GM12878 (cell line): ENCODE measurements at regions not wholly inside any gene's neighbourhood (a gene's known extent, or its start where the extent isn't known, plus 50 kb on each side); places are given as distances from the start of the nearest gene placed in this dataset.

Experiments used
- ATAC-seq: fragments of 200-7000 bp; cut with Tn5 transposase; 3 replicates; pipeline ENCODE4 v1.9.1; 2020; ENCODE audit warnings: mild to moderate bottlenecking, moderate library complexity
- BruUV-seq: library from RNA; stranded (reverse); fragments of 400-500 nt; replicated peaks from 2 replicates; lab custom pipeline; 2021; lab: Mats Ljungman, UMichigan
- CTCF ChIA-PET: fragments of 300-600 bp; sonication (Branson Sonifier 250); formaldehyde crosslinking; extraction: SDS; loops from one replicate; lab custom pipeline; 2021; ENCODE audit warnings: inconsistent platforms; lab: Yijun Ruan, JAX
- POLR2A ChIA-PET: fragments of 350-600 bp; formaldehyde crosslinking; extraction: SDS; loops from one replicate; lab custom pipeline; 2021; ENCODE audit warnings: inconsistent platforms; lab: Charles Lee
- RAD21 ChIA-PET: fragments of 300-600 bp; sonication (Branson Sonifier 250); formaldehyde crosslinking; loops from one replicate; lab custom pipeline; 2023; ENCODE audit warnings: antibody characterized with exemption; ENCODE audit not compliant: unreplicated experiment; lab: Charles Lee
- SMC1A ChIA-PET: fragments of 300-600 bp; sonication (Branson Sonifier 250); formaldehyde crosslinking; loops from one replicate; lab custom pipeline; 2023; ENCODE audit not compliant: unreplicated experiment, uncharacterized antibody; lab: Charles Lee
- DNase-seq: peaks from one replicate; pipeline ENCODE4 v3.0.0-alpha.2; 2011; ENCODE audit warnings: low read depth, low spot score
- FAIRE-seq: peaks from 3 replicates; lab custom pipeline; 2011; peaks lifted over from hg19 to GRCh38; lab: Jason Lieb, UNC
- H2AFZ ChIP-seq: 2 replicates; pipeline ENCODE4 v1.6.0; 2011; ENCODE audit warnings: low read depth, low read length, control low read depth; ENCODE audit not compliant: control insufficient read depth
- H3K27ac ChIP-seq: 2 replicates; pipeline ENCODE4 v1.5.1; 2011; ENCODE audit warnings: control low read depth; ENCODE audit not compliant: control insufficient read depth, insufficient read depth
- H3K27me3 ChIP-seq, 2 experiments: replicated peaks in 1 of 2; 2 replicates each; pipeline versions ENCODE4 v1.6.0 to v1.6.1; 2011; ENCODE audit warnings: low read length in 1 of 2; ENCODE audit not compliant: control insufficient read depth in 2 of 2, insufficient read depth in 2 of 2
- H3K36me3 ChIP-seq, 2 experiments: 2 replicates each; pipeline ENCODE4 v1.5.1; 2011; ENCODE audit warnings: low read length in 1 of 2; ENCODE audit not compliant: control insufficient read depth in 2 of 2, insufficient read depth in 2 of 2
- H3K4me1 ChIP-seq: 2 replicates; pipeline ENCODE4 v1.6.1; 2011; ENCODE audit warnings: mild to moderate bottlenecking, low read length, moderate library complexity, mixed read lengths; ENCODE audit not compliant: control insufficient read depth, insufficient read depth
- H3K4me2 ChIP-seq: 2 replicates; pipeline ENCODE4 v1.6.0; 2011; ENCODE audit warnings: control low read depth; ENCODE audit not compliant: control insufficient read depth, insufficient read depth
- H3K4me3 ChIP-seq: fragments of 200-600 bp; sonication (generic); 2 replicates; pipeline ENCODE4 v1.5.1; 2016
- H3K79me2 ChIP-seq: 2 replicates; pipeline ENCODE4 v1.6.0; 2011; ENCODE audit warnings: low read length; ENCODE audit not compliant: control insufficient read depth, insufficient read depth
- H3K9ac ChIP-seq: 2 replicates; pipeline ENCODE4 v1.8.0; 2011; ENCODE audit warnings: low read length, control low read depth, mixed read lengths; ENCODE audit not compliant: control insufficient read depth, insufficient read depth
- H3K9me3 ChIP-seq: replicated peaks from 3 replicates; pipeline ENCODE4 v1.5.1; 2011; ENCODE audit warnings: mild to moderate bottlenecking, low read length; ENCODE audit not compliant: control insufficient read depth, insufficient read depth
- H4K20me1 ChIP-seq: 2 replicates; pipeline ENCODE4 v1.6.0; 2011; ENCODE audit not compliant: control insufficient read depth, insufficient read depth
- BMI1 ChIP-seq: fragments of 450-650 bp; IDR thresholded peaks from 2 replicates; pipeline ENCODE4 v1.6.1; 2016; ENCODE audit warnings: mild to moderate bottlenecking, moderate library complexity, borderline replicate concordance
- CBX5 ChIP-seq: sonication (generic); IDR thresholded peaks from 2 replicates; pipeline ENCODE4 v1.6.1; 2016; ENCODE audit warnings: low read depth, moderate library complexity, mild to moderate bottlenecking, inconsistent platforms
- EED ChIP-seq: sonication (generic); IDR thresholded peaks from 2 replicates; pipeline ENCODE4 v1.6.1; 2016; ENCODE audit warnings: antibody characterized with exemption, low read depth
- EGR1 ChIP-seq, 2 experiments: IDR thresholded peaks; 1 replicate in 1 of 2; 2 replicates in 1 of 2; pipeline ENCODE4 v1.6.1; 2011 to 2012; ENCODE audit warnings: low read depth in 2 of 2, low read length in 2 of 2, borderline replicate concordance in 1 of 2, mild to moderate bottlenecking in 1 of 2, moderate library complexity in 1 of 2
- FOS ChIP-seq: IDR thresholded peaks from 3 replicates; pipeline ENCODE4 v1.6.1; 2011; ENCODE audit warnings: borderline replicate concordance; ENCODE audit not compliant: insufficient read length; ENCODE audit errors: extremely low read depth
- HDAC6 ChIP-seq: fragments of 200-600 bp; sonication (generic); IDR thresholded peaks from one replicate; pipeline ENCODE4 v1.8.0; 2017; ENCODE audit warnings: antibody characterized with exemption; ENCODE audit not compliant: unreplicated experiment
- IKZF1 ChIP-seq: fragments of 450-650 bp; conservative IDR thresholded peaks from 2 replicates; pipeline ENCODE4 v1.6.1; 2017; ENCODE audit warnings: antibody characterized with exemption, mild to moderate bottlenecking
- JUND ChIP-seq: IDR thresholded peaks from 2 replicates; pipeline ENCODE4 v1.6.1; 2012; ENCODE audit warnings: low read depth, mild to moderate bottlenecking, low read length, improper control_type of control experiment, moderate library complexity
- NFYA ChIP-seq: IDR thresholded peaks from 2 replicates; pipeline ENCODE4 v1.6.1; 2011; ENCODE audit warnings: low read depth, mild to moderate bottlenecking, low read length, improper control_type of control experiment, borderline replicate concordance
- POLR2AphosphoS5 ChIP-seq: IDR thresholded peaks from 2 replicates; pipeline ENCODE4 v1.6.1; 2011; ENCODE audit warnings: mild to moderate bottlenecking, low read length, inconsistent platforms
- POU2F2 ChIP-seq: IDR thresholded peaks from 3 replicates; pipeline ENCODE4 v1.6.1; 2011; ENCODE audit warnings: low read depth, mild to moderate bottlenecking, low read length, borderline replicate concordance
- RAD21 ChIP-seq: IDR thresholded peaks from 2 replicates; pipeline ENCODE4 v1.6.1; 2011; ENCODE audit warnings: mild to moderate bottlenecking, low read depth, low read length, moderate library complexity; ENCODE audit not compliant: insufficient read depth
- RB1 ChIP-seq: fragments of 450-650 bp; formaldehyde crosslinking; IDR thresholded peaks from 2 replicates; pipeline ENCODE4 v1.6.1; 2017; ENCODE audit warnings: mild to moderate bottlenecking, borderline replicate concordance
- RELA ChIP-seq: fragments of 450-650 bp; IDR thresholded peaks from 2 replicates; pipeline ENCODE4 v1.8.0; 2014; ENCODE audit warnings: borderline replicate concordance; ENCODE audit not compliant: partially characterized antibody
- SREBF1 ChIP-seq: IDR thresholded peaks from 2 replicates; pipeline ENCODE4 v1.6.1; 2012; ENCODE audit warnings: mild to moderate bottlenecking, low read length
- STAT1 ChIP-seq: fragments of 450-650 bp; conservative IDR thresholded peaks from 2 replicates; pipeline ENCODE4 v1.6.1; 2014; ENCODE audit warnings: antibody characterized with exemption, mild to moderate bottlenecking
- TAF1 ChIP-seq: IDR thresholded peaks from 2 replicates; pipeline ENCODE4 v1.6.1; 2011; ENCODE audit warnings: mild to moderate bottlenecking, low read depth, low read length, borderline replicate concordance
- WGBS: methylation state at CpG from one replicate; pipeline ENCODE4 v1.1.6; 2016; ENCODE audit warnings: low lambda C conversion rate; ENCODE audit not compliant: insufficient replicate concordance, insufficient coverage; ENCODE audit errors: missing lambda C conversion rate; 5-methylcytosine and 5-hydroxymethylcytosine counted together
- in situ Hi-C: fragments of 300-500 bp; cut with MboI; formaldehyde crosslinking; loops from 9 replicates; pipeline ENCODE4 v1.14.3; 2018; ENCODE audit warnings: mixed read lengths
- intact Hi-C: fragments of 100-400 bp; cut with micrococcal nuclease; formaldehyde crosslinking; loops from one replicate; pipeline ENCODE4 v1.14.2; 2022; ENCODE audit not compliant: unreplicated experiment
- TF ChIP-seq, protein P1 (sequence below): IDR thresholded peaks from 2 replicates; pipeline ENCODE4 v1.6.1; 2011; ENCODE audit warnings: low read depth, mild to moderate bottlenecking, low read length, moderate library complexity, borderline replicate concordance; ENCODE audit errors: extremely low read depth
- TF ChIP-seq, protein P2 (sequence below): IDR thresholded peaks from 2 replicates; pipeline ENCODE4 v1.6.1; 2012; ENCODE audit warnings: low read length, inconsistent platforms
- TF ChIP-seq, protein P3 (sequence below): fragments of 450-650 bp; conservative IDR thresholded peaks from 2 replicates; pipeline ENCODE4 v1.6.1; 2017; ENCODE audit warnings: mild to moderate bottlenecking, moderate library complexity

DNA sequence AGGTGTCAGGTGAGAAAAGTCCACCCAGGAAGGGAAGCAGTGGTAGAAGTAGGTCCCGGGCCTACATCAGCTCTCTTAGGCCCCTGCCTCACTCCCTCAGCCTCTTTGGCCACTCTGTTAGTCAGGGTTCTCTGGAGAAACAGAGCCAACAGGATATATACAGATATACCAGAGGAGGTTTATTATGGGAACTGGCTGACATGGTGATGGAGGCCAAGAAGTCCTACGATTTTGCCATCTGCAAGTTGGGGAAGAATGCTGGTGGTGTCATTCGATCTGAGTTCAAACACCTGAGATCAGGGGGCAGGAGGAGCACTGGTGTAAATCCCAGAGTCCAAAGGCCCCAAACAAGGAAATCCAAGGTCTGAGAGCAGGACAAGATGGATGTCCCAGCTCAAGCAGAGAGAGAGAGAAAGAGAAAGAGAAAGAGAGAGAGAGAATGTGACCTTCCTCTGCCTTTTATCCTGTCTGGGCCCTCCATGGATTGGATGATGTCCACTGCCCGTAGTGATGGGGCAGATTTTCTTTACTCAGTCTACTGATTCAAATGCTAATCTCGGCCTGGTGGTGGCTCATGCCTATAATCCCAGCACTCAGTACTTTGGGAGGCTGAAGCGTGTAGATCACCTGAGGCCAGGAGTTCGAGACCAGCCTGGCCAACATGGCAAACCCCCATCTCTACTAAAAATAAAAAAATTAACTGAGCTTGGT lies 111.1 kb upstream of the MYCN start (continued):
- TF ChIP-seq, protein P1, sequence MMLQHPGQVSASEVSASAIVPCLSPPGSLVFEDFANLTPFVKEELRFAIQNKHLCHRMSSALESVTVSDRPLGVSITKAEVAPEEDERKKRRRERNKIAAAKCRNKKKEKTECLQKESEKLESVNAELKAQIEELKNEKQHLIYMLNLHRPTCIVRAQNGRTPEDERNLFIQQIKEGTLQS, result no peak

DNA sequence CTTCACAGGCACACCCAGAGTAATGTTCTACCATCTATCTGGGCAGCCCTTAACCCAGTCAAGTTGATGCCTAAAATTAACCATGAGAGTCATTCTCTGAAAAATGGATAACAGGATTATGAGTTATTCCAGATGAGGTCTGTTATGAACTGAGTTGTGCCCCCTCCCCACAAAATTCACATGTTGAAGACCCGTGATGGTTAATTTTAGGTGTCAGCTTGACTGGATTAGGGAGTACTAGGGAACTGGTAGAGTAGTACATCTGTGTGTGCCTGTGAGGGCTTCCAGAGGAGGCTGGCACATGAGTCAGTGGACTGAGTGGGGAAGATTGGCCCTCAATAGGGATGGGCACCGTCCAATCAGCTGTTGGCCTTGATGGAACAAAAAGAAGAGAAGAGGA lies 110.4 kb upstream of the MYCN start:
- no peak for FAIRE-seq
- Histone ChIP-seq H3K9ac (no peak overlapping the region), H3K4me2 (no peak overlapping the region), H3K79me2 (no peaks in the 10 kb centered on the region), H3K27ac (no peak overlapping the region), H3K27me3 (no peaks in the 10 kb centered on the region), H2AFZ (no peak overlapping the region), H4K20me1 (no peaks in the 10 kb centered on the region), H3K4me1 (no peaks in the 10 kb centered on the region), H3K4me3 (no peak overlapping the region), H3K9me3 (no peaks in the 10 kb centered on the region), H3K36me3 (no peaks in the 10 kb centered on the region)
- intact Hi-C loops (no loop called here), in situ Hi-C loops (no loop called here)
- BruUV-seq, result no TSS peak
- ATAC-seq, result no peak
- ChIA-PET CTCF (no interaction called here), POLR2A (no interaction called here), SMC1A (no interaction called here), RAD21 (no interaction called here)
- no peak for TF ChIP-seq EED
- TF ChIP-seq SREBF1, result no peak
- TF ChIP-seq TAF1, result no peak
- no peak for TF ChIP-seq BMI1
- TF ChIP-seq JUND, result no peak
- no peak for TF ChIP-seq RELA
- TF ChIP-seq POU2F2, result no peak
- TF ChIP-seq IKZF1, result no peak
- no peak for TF ChIP-seq RAD21
- no peak for TF ChIP-seq STAT1
- no peak for TF ChIP-seq HDAC6
- TF ChIP-seq POLR2AphosphoS5, result no peak
- TF ChIP-seq CBX5, result no peak
- no peak for TF ChIP-seq FOS
- no peak for TF ChIP-seq EGR1 (IDR thresholded peaks at IDR 0.05; ENCODE audit: borderline replicate concordance in 1 of 2, low read depth in 2 of 2, low read length in 2 of 2)
- TF ChIP-seq, protein P2, sequence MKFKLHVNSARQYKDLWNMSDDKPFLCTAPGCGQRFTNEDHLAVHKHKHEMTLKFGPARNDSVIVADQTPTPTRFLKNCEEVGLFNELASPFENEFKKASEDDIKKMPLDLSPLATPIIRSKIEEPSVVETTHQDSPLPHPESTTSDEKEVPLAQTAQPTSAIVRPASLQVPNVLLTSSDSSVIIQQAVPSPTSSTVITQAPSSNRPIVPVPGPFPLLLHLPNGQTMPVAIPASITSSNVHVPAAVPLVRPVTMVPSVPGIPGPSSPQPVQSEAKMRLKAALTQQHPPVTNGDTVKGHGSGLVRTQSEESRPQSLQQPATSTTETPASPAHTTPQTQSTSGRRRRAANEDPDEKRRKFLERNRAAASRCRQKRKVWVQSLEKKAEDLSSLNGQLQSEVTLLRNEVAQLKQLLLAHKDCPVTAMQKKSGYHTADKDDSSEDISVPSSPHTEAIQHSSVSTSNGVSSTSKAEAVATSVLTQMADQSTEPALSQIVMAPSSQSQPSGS, result no peak
- TF ChIP-seq NFYA, result no peak
- TF ChIP-seq, protein P3, sequence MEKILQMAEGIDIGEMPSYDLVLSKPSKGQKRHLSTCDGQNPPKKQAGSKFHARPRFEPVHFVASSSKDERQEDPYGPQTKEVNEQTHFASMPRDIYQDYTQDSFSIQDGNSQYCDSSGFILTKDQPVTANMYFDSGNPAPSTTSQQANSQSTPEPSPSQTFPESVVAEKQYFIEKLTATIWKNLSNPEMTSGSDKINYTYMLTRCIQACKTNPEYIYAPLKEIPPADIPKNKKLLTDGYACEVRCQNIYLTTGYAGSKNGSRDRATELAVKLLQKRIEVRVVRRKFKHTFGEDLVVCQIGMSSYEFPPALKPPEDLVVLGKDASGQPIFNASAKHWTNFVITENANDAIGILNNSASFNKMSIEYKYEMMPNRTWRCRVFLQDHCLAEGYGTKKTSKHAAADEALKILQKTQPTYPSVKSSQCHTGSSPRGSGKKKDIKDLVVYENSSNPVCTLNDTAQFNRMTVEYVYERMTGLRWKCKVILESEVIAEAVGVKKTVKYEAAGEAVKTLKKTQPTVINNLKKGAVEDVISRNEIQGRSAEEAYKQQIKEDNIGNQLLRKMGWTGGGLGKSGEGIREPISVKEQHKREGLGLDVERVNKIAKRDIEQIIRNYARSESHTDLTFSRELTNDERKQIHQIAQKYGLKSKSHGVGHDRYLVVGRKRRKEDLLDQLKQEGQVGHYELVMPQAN, result no peak
- TF ChIP-seq RB1, result no peak
- WGBS, result 0% methylated on average over 2 of the region's 2 CpGs
- no peak for DNase-seq
